Naive thymus-derived CD8-positive, alpha-beta T cell (primary cell): ENCODE measurements at regions not wholly inside any gene's neighbourhood (a gene's known extent, or its start where the extent isn't known, plus 50 kb on each side); places are given as distances from the start of the nearest gene placed in this dataset.
"Not testable (repeated sequence)": the region's sequence is repeated elsewhere in the genome, so short reads cannot be mapped to it uniquely, and the experiment has no call there.

Source experiments
- ATAC-seq, 2 donors: fragments of 150-1000 bp; cut with Tn5 transposase in 1 of 2; sonication (Bioruptor Pico), chemical (Tn5 transposase) in 1 of 2; 1 replicate in 1 of 2; 2 replicates in 1 of 2; pipeline ENCODE4 v1.10.0; 2021; ENCODE audit warnings: mild to moderate bottlenecking in 2 of 2, moderate library complexity in 2 of 2
- POLR2A ChIA-PET: fragments of 350-600 bp; sonication (Branson Sonifier 250); formaldehyde crosslinking; loops from one replicate; lab custom pipeline; 2021; ENCODE audit warnings: antibody characterized with exemption; lab: Charles Lee
- DNase-seq, 10 donors: peaks; one replicate each; pipeline versions ENCODE4 v3.0.0 to v3.0.0-alpha.2; 2020 to 2022
- H3K27ac Mint-ChIP-seq, 10 donors: one replicate each; pipeline ENCODE4 v1.8.0; 2020 to 2022; ENCODE audit warnings: mild to moderate bottlenecking in 10 of 10, mixed read lengths in 10 of 10, moderate library complexity in 4 of 10, inconsistent platforms in 1 of 10
- H3K27me3 Mint-ChIP-seq, 5 donors: one replicate each; pipeline ENCODE4 v1.8.0; 2021 to 2022; ENCODE audit warnings: mixed read lengths in 5 of 5
- H3K36me3 Mint-ChIP-seq, 3 donors: one replicate each; pipeline ENCODE4 v1.8.0; 2020 to 2022; ENCODE audit warnings: mixed read lengths in 3 of 3, mild to moderate bottlenecking in 2 of 3, inconsistent platforms in 1 of 3
- H3K4me1 Mint-ChIP-seq, 4 donors: one replicate each; pipeline ENCODE4 v1.8.0; 2021 to 2022; ENCODE audit warnings: mixed read lengths in 4 of 4
- H3K4me3 Mint-ChIP-seq, 10 donors: one replicate each; pipeline ENCODE4 v1.8.0; 2020 to 2022; ENCODE audit warnings: mild to moderate bottlenecking in 10 of 10, mixed read lengths in 10 of 10, moderate library complexity in 6 of 10, inconsistent platforms in 1 of 10
- H3K9me3 Mint-ChIP-seq, 9 donors: one replicate each; pipeline ENCODE4 v1.8.0; 2020 to 2022; ENCODE audit warnings: mixed read lengths in 9 of 9, mild to moderate bottlenecking in 3 of 9, inconsistent platforms in 1 of 9, moderate library complexity in 1 of 9

DNA sequence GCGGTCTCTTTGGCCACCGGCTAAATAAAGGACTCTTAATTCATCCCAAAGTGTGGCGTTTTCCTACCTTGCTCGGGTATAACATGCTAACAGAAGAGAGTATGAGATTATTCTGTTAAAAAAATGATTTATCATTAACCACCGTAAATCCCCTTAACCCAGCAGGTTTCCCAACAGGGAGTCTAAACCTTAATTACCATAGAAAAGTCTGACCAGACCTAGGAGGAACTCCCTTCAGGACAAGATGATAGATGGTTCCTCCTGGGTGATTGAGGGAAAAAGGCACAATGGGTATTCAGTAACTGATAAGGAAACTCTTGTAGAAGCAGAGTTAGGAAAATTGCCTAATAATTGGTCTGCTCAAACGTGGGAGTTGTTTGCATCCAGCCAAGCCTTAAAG lies 193.7 kb downstream of the ZNF737 start:
- POLR2A ChIA-PET: no interaction called here
- ATAC-seq: no peak
- peaks cover 0 to 32% (median 0%) of the 10 kb centered on the region in 3 donors for H3K36me3 Mint-ChIP-seq
- peaks cover 3 to 60% (median 28%) of the 10 kb centered on the region in 9 donors for H3K9me3 Mint-ChIP-seq
- peaks cover 0 to 11% (median 3%) of the 10 kb centered on the region in 5 donors for H3K27me3 Mint-ChIP-seq
- no peak overlapping the region for H3K4me3 Mint-ChIP-seq
- H3K27ac Mint-ChIP-seq: no peak overlapping the region
- DNase-seq: no peak
- peaks cover 0 to 2% (median under 1%) of the 10 kb centered on the region in 4 donors for H3K4me1 Mint-ChIP-seq

DNA sequence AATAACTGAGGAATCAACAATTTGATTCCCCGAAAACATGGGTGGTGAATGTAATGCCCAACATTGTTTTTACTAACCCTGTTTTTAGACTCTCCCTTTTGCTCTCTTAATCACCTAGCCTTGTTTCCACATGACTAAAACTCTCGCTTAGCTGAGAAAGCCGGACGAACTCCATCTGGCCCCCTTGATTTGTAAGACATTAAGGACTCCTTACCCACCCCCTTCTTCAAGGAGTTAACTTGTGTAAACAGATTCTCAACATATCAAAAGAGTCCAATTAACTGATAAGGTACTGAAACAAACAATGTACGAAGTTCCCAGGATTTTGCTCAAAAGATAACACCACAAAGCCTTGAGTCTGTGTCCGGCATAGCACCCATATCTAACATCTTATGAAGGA lies 194.3 kb downstream of the ZNF737 start:
- H3K4me3 Mint-ChIP-seq, POLR2A ChIA-PET, H3K4me1 Mint-ChIP-seq, ATAC-seq, H3K27ac Mint-ChIP-seq, DNase-seq: not testable (repeated sequence)
- Mint-ChIP-seq H3K9me3 (peaks cover 3 to 59% (median 28%) of the 10 kb centered on the region in 9 donors), H3K27me3 (peaks cover 0 to 11% (median 3%) of the 10 kb centered on the region in 5 donors), H3K36me3 (peaks cover 0 to 32% (median 0%) of the 10 kb centered on the region in 3 donors)

DNA sequence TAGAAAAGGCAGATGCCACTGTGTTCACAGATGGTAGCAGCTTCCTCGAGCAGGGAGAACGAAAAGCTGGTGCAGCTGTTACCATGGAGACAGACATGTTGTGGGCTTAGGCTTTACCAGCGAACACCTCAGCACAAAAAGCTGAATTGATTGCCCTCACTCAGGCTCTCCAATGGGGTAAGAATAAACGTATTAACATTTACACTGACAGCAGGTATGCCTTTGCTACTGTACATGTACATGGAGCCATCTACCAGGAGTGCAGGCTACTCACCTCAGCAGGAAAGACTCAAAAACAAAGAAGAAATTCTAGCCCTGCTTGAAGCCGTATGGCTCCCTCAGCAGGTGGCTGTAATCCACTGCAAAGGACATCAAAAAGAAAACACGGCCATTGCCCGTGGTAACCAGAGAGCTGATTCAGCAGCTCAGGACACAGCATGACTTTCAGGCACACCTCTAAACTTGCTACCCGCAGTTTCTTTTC lies 197.7 kb downstream of the ZNF737 start:
- Mint-ChIP-seq H3K27ac (peak overlapping the region in 1 of 10 donors; percentile 21), H3K9me3 (peaks cover 0 to 58% (median 25%) of the 10 kb centered on the region in 9 donors), H3K36me3 (peaks cover 0 to 24% (median 0%) of the 10 kb centered on the region in 3 donors), H3K27me3 (peaks cover 0 to 19% (median 4%) of the 10 kb centered on the region in 5 donors), H3K4me3 (no peak overlapping the region), H3K4me1 (peaks cover 0 to 2% (median under 1%) of the 10 kb centered on the region in 4 donors)
- POLR2A ChIA-PET: no interaction called here
- peak in 1 of 2 donors; percentile 27 for ATAC-seq
- peak in 1 of 10 donors; percentile 2 for DNase-seq

DNA sequence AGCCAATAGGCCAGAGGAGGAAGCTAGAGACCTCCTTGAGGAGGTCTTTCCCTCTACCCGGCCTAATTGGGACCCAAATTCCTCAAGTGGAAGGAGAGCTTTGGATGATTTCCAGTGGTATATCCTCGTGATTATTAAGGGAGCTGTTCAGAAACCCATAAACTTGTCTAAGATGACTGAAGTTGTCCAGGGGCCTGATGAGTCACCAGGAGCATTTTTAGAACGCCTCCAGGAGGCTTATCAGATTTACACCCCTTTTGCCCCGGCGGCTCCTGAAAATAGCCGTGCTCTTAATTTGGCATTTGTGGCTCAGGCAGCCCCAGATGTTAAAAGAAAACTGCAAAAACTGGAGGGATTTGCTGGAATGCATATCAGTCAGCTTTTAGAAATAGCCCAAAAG lies 198.1 kb downstream of the ZNF486 start:
- POLR2A ChIA-PET: no interaction called here
- Mint-ChIP-seq H3K36me3 (peaks cover 0 to 7% (median 0%) of the 10 kb centered on the region in 3 donors), H3K4me3 (no peak overlapping the region), H3K4me1 (peaks cover 0 to 6% (median 1%) of the 10 kb centered on the region in 4 donors), H3K27ac (no peak overlapping the region), H3K27me3 (peaks cover 0 to 16% (median 4%) of the 10 kb centered on the region in 5 donors), H3K9me3 (peaks cover 0 to 53% (median 17%) of the 10 kb centered on the region in 9 donors)
- ATAC-seq (no peak), DNase-seq (no peak)

DNA sequence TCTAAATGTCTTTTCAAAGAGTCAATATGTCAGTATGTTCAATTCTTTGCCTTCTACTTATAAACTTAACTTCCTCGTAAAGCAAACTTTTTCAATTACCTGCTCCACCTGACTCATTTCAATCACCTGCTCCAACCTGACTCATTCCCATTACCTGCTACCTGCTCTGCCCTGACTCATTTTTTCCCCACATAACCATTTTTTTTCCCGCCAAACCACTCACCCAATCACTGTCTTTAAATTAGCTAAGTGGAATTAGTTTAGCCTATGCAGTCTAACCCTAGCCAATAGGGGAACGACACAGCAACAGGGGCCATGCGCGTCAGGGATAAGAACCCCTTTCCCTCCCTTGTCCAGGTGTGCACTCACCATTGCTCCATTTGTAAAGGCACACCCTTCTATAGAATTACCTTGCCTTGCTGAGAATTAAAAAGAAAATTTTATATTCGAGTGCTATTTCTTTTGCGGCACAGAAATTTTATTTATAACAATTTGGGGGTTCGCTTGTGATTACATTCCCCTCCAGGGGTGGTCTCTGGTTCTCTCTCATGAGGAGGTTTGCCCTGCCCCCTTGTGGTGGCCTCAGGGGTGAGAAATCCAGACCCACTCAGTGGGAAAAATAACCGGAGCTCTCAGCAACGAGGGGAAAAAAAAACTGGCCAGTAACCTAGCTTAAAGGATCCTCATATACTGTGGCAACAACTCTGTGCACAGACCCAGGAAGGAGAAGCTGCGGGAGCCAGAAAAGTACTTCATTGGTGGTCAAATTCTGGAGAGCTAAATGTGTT lies 193.1 kb downstream of the ZNF486 start:
- Mint-ChIP-seq H3K36me3 (peaks cover 0 to 4% (median 0%) of the 10 kb centered on the region in 3 donors), H3K27me3 (peaks cover 0 to 10% (median 0%) of the 10 kb centered on the region in 5 donors), H3K4me1 (peaks cover 0 to 6% (median 0%) of the 10 kb centered on the region in 4 donors), H3K9me3 (peaks cover 0 to 55% (median 35%) of the 10 kb centered on the region in 9 donors), H3K4me3 (no peak overlapping the region), H3K27ac (no peak overlapping the region)
- no peak for ATAC-seq
- no peak for DNase-seq
- POLR2A ChIA-PET: no interaction called here

DNA sequence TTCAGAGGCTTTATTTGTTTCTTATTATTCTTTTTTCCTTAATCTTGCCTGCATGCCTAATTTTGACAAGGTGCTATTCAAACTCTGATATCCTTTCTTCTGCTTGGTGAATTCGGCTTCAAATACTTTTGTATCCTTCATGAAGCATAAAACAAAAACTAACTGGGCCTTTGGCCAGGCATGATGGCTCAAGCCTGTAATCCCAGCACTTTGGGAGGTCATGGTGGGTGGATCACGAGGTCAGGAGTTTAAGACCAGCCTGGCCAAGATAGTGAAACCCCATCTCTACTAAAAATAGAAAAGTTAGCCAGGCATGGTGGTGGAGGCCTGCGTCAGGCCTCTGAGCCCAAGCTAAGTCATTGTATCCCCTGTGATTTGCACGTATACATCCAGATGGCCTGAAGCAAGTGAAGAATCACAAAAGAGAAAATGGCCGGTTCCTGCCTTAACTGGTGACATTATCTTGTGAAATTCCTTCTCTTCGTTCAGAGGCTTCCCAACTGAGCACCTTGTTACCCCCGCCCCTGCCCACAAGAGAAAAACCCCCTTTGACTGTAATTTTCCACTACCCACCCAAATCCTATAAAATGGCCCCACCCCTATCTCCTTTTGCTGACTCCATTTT lies 191.9 kb downstream of the ZNF486 start:
- H3K36me3 Mint-ChIP-seq, ATAC-seq, H3K4me1 Mint-ChIP-seq, H3K27ac Mint-ChIP-seq, POLR2A ChIA-PET, H3K27me3 Mint-ChIP-seq, H3K4me3 Mint-ChIP-seq, DNase-seq: not testable (repeated sequence)
- H3K9me3 Mint-ChIP-seq: peaks cover 0 to 58% (median 31%) of the 10 kb centered on the region in 9 donors

DNA sequence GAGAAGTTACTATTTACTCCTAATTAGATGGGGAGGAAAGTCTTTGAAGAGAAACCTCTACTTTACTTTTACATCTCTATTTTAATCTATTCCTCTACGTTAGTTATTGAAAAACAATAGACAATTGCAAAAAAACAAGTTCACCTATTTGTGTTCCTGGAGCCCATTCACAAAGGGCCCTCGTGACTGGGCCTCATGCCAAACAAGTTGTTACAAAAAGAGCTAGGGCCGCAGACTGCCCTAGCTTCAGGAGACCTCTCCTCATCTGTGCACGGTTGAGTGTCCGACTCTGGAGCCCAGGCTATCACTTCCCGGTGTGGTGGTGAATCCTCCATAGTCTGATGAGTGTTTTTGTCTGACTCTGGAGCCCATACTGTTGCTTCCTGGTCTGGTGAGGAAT lies 190.9 kb downstream of the ZNF486 start:
- H3K36me3 Mint-ChIP-seq: peaks cover 0 to 4% (median 0%) of the 10 kb centered on the region in 3 donors
- no peak overlapping the region for H3K4me3 Mint-ChIP-seq
- peaks cover 0 to 6% (median 0%) of the 10 kb centered on the region in 4 donors for H3K4me1 Mint-ChIP-seq
- H3K9me3 Mint-ChIP-seq: peaks cover 0 to 55% (median 31%) of the 10 kb centered on the region in 9 donors
- no peak for ATAC-seq
- peaks cover 0 to 5% (median 0%) of the 10 kb centered on the region in 5 donors for H3K27me3 Mint-ChIP-seq
- no peak for DNase-seq
- H3K27ac Mint-ChIP-seq: no peak overlapping the region
- POLR2A ChIA-PET: no interaction called here

DNA sequence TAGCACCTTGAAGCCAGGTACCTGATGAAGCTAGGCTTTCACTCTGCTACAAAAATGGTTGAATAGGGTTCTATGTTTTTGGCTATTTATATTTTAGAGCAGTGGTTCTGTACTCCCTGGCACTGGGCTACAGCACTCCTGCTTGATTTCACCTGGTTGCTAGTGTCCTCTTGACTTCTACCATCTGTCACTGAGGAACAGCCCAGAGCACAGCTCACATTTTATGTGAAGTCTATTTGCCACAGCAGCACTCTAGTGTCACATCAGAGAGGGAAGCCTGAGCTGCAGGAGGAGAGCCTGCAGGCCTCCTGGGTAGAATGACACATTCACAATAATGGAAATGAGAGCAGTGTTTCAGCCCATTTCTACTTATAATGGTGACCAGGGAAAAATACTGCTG lies 184.2 kb downstream of the ZNF486 start:
- peaks cover 0 to 21% (median 3%) of the 10 kb centered on the region in 9 donors for H3K9me3 Mint-ChIP-seq
- POLR2A ChIA-PET: no interaction called here
- DNase-seq (no peak), ATAC-seq (no peak)
- no peaks in the 10 kb centered on the region for H3K4me1 Mint-ChIP-seq
- no peaks in the 10 kb centered on the region for H3K27me3 Mint-ChIP-seq
- H3K27ac Mint-ChIP-seq: no peak overlapping the region
- no peak overlapping the region for H3K4me3 Mint-ChIP-seq
- H3K36me3 Mint-ChIP-seq: no peaks in the 10 kb centered on the region

DNA sequence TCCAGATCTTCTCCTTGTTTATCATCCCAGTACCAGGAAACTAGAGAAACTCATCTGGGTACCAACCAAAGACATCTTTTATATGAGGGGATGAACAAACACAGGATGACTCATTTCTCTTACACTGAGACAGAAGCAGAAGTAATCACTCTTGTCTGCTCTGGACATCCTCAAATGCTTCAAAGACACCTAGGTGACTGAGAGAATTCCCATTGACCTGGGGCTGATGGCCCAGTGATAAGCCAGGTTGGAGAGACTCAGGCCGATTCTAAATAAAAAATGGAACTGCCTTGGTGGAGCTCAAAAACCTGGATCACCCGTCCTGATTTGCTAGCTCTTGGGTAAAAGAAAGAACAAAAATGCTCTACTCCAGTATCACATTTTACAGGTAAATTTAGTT lies 182.2 kb downstream of the ZNF486 start:
- Mint-ChIP-seq H3K9me3 (peaks cover 0 to 3% (median 0%) of the 10 kb centered on the region in 9 donors), H3K27me3 (no peaks in the 10 kb centered on the region), H3K4me1 (no peaks in the 10 kb centered on the region), H3K36me3 (no peaks in the 10 kb centered on the region), H3K4me3 (no peak overlapping the region), H3K27ac (no peak overlapping the region)
- POLR2A ChIA-PET: no interaction called here
- ATAC-seq (no peak), DNase-seq (no peak)

DNA sequence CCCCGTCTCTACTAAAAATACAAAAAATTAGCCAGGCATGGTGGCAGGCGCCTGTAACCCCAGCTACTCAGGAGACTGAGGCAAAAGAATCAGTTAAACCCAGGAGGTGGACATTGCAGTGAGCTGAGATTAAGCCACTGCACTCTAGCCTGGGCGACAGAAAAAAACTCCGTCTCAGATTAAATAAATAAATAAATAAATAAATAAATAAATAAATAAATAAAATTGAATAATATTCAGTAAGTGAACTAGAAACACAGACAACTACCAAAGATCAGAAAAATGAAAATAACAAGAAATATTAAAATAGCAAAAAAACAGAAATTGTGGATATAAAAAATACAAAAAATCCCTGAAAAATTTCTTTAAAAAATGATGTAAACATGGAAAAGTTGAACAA lies 172.4 kb downstream of the ZNF486 start:
- Mint-ChIP-seq H3K27me3 (peaks cover 0 to 7% (median 0%) of the 10 kb centered on the region in 5 donors), H3K36me3 (peaks cover 0 to 7% (median 5%) of the 10 kb centered on the region in 3 donors), H3K27ac (no peak overlapping the region), H3K4me3 (no peak overlapping the region), H3K4me1 (no peaks in the 10 kb centered on the region), H3K9me3 (peaks cover 0 to 23% (median 6%) of the 10 kb centered on the region in 9 donors)
- DNase-seq (no peak), ATAC-seq (no peak)
- POLR2A ChIA-PET: no interaction called here

DNA sequence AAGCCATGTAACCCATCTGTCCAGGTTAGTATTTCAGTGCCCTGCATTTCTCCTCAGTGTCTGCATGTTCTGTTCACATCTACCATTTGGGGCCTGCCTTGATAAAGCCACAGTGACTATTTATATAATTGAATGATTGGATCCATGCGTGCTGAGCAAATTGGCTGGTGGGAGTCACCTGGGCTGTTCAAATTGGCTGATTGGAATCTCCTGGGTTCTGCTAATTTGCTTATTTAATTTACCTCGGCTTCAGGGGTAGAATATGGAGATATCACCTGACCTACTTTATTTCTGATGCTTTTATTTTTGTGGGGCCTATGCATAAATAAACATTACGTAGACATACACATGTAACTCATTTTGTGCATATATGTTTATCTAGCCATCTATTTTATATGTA lies 167.7 kb downstream of the ZNF486 start:
- DNase-seq (no peak), ATAC-seq (no peak)
- peaks cover 0 to 7% (median 0%) of the 10 kb centered on the region in 5 donors for H3K27me3 Mint-ChIP-seq
- no peak overlapping the region for H3K4me3 Mint-ChIP-seq
- peaks cover 0 to 22% (median 6%) of the 10 kb centered on the region in 9 donors for H3K9me3 Mint-ChIP-seq
- H3K27ac Mint-ChIP-seq: no peak overlapping the region
- POLR2A ChIA-PET: no interaction called here
- H3K36me3 Mint-ChIP-seq: peaks cover 0 to 12% (median 5%) of the 10 kb centered on the region in 3 donors
- no peaks in the 10 kb centered on the region for H3K4me1 Mint-ChIP-seq

DNA sequence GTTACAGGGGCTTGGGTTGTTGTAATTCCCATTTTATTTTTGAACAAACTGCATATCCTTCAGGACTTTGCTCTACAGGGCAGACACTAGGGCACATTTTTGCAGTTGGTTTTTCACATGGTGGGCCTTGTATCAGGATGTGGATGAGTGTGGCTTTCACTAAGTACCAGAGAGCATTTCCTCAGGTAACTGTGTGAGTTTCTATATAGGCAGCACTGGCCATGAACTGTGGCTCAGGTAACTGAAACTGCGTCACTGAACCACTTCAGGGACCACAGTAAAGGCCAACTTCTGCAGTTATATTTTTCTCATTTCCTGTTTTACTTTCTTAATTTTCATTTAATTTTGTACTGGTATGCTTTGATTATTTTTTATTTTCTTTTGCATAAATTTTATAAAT lies 166.5 kb downstream of the ZNF486 start:
- ATAC-seq (peak in 1 of 2 donors; percentile 40), DNase-seq (peak in 1 of 10 donors; percentile 3)
- H3K4me3 Mint-ChIP-seq: no peak overlapping the region
- H3K4me1 Mint-ChIP-seq: no peaks in the 10 kb centered on the region
- H3K27me3 Mint-ChIP-seq: peaks cover 0 to 7% (median 0%) of the 10 kb centered on the region in 5 donors
- POLR2A ChIA-PET: no interaction called here
- H3K36me3 Mint-ChIP-seq: peaks cover 0 to 12% (median 5%) of the 10 kb centered on the region in 3 donors
- peaks cover 0 to 22% (median 6%) of the 10 kb centered on the region in 9 donors for H3K9me3 Mint-ChIP-seq
- H3K27ac Mint-ChIP-seq: peak overlapping the region in 2 of 10 donors; percentile 8 to 69

DNA sequence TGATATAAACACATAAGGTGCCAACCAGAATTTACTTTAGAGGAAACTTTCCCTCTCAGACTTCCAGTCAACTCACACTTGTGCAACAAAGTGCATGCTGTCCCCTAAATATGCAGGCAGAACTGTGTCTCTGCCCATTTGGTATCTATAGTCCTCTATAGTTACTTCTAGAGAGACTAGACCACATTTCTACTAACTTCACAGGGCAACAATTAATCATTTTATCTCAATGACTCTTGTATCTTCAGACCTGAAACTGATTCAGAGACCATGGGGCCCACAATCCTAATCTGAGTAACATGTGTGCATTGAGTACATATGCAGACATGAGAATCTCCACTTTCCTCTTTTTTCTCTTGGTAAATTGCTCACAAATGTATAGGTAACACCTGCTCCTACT lies 158.1 kb downstream of the ZNF486 start:
- no peaks in the 10 kb centered on the region for H3K4me1 Mint-ChIP-seq
- ATAC-seq: no peak
- DNase-seq: no peak
- H3K4me3 Mint-ChIP-seq: no peak overlapping the region
- peaks cover 0 to 9% (median 0%) of the 10 kb centered on the region in 9 donors for H3K9me3 Mint-ChIP-seq
- H3K36me3 Mint-ChIP-seq: no peaks in the 10 kb centered on the region
- POLR2A ChIA-PET: no interaction called here
- H3K27me3 Mint-ChIP-seq: no peaks in the 10 kb centered on the region
- no peak overlapping the region for H3K27ac Mint-ChIP-seq
